Fibroblast of lung (primary cell): ENCODE measurements at regions not wholly inside any gene's neighbourhood (a gene's known extent, or its start where the extent isn't known, plus 50 kb on each side); places are given as distances from the start of the nearest gene placed in this dataset.

Source experiments
- EZH2 ChIP-seq: IDR thresholded peaks from 2 replicates; pipeline ENCODE4 v1.5.1; 2012; ENCODE audit warnings: low read length, control low read depth, mild to moderate bottlenecking; ENCODE audit errors: missing control alignments
- TF ChIP-seq, protein P1 (sequence below), 2 donors: IDR thresholded peaks in 1 of 2; conservative IDR thresholded peaks in 1 of 2; 1 replicate in 1 of 2; 2 replicates in 1 of 2; pipeline ENCODE4 v1.5.1; 2011 to 2012; ENCODE audit warnings: low read length in 2 of 2, control low read depth in 1 of 2, inconsistent platforms in 1 of 2, low read depth in 1 of 2, mild to moderate bottlenecking in 1 of 2

GRCh38 chr5:74546796-74547195 lies 93.7 kb downstream of the ENC1 start:
- TF ChIP-seq, protein P1, sequence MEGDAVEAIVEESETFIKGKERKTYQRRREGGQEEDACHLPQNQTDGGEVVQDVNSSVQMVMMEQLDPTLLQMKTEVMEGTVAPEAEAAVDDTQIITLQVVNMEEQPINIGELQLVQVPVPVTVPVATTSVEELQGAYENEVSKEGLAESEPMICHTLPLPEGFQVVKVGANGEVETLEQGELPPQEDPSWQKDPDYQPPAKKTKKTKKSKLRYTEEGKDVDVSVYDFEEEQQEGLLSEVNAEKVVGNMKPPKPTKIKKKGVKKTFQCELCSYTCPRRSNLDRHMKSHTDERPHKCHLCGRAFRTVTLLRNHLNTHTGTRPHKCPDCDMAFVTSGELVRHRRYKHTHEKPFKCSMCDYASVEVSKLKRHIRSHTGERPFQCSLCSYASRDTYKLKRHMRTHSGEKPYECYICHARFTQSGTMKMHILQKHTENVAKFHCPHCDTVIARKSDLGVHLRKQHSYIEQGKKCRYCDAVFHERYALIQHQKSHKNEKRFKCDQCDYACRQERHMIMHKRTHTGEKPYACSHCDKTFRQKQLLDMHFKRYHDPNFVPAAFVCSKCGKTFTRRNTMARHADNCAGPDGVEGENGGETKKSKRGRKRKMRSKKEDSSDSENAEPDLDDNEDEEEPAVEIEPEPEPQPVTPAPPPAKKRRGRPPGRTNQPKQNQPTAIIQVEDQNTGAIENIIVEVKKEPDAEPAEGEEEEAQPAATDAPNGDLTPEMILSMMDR (conservative IDR thresholded peaks at IDR 0.05 in 1 of 2, IDR thresholded peaks at IDR 0.05 in 1 of 2; ENCODE audit: low read depth in 1 of 2, low read length in 2 of 2): no peak
- TF ChIP-seq EZH2: no peak
